Right atrium auricular region (tissue), 2 donors: ENCODE measurements at regions not wholly inside any gene's neighbourhood (a gene's known extent, or its start where the extent isn't known, plus 50 kb on each side); places are given as distances from the start of the nearest gene placed in this dataset.

Source experiments
- DNase-seq: peaks from one replicate; pipeline ENCODE4 v3.0.0-alpha.2; 2019; ENCODE audit warnings: low spot score
- H3K27ac ChIP-seq, 2 donors: fragments of 200-600 bp; sonication (generic); 1 replicate in 1 of 2; 2 replicates in 1 of 2; pipeline ENCODE4 v1.5.1; 2016 to 2019
- H3K27me3 ChIP-seq, 2 donors: fragments of 200-600 bp; sonication (generic); one replicate each; pipeline versions ENCODE4 v1.5.1 to v1.6.0; 2017 to 2019
- H3K36me3 ChIP-seq: fragments of 200-600 bp; sonication (generic); one replicate; pipeline ENCODE4 v1.5.1; 2016
- H3K4me1 ChIP-seq, 2 donors: fragments of 200-600 bp; sonication (generic); one replicate each; pipeline versions ENCODE4 v1.5.1 to v1.6.0; 2017 to 2019
- H3K4me3 ChIP-seq, 2 donors: fragments of 200-600 bp; sonication (generic); 1 replicate in 1 of 2; 2 replicates in 1 of 2; pipeline ENCODE4 v1.5.1; 2017 to 2019; ENCODE audit warnings: mild to moderate bottlenecking in 1 of 2, moderate library complexity in 1 of 2
- H3K9me3 ChIP-seq, 2 donors: fragments of 200-600 bp; sonication (generic); one replicate each; pipeline ENCODE4 v1.5.1; 2019
- CTCF ChIP-seq, 2 donors: fragments of 200-600 bp; sonication (generic); IDR thresholded peaks; one replicate each; pipeline ENCODE4 v1.5.1; 2019; ENCODE audit warnings: antibody characterized with exemption in 2 of 2

GRCh38 chr11:25159341-25159740, 662.5 kb downstream of the LUZP2 start:
- Histone ChIP-seq H3K36me3 (no peaks in the 10 kb centered on the region), H3K4me1 (no peaks in the 10 kb centered on the region), H3K4me3 (no peak overlapping the region), H3K27ac (no peak overlapping the region), H3K27me3 (no peaks in the 10 kb centered on the region), H3K9me3 (peaks cover 0 to 4% of the 10 kb centered on the region in 2 donors)
- TF ChIP-seq CTCF (IDR thresholded peaks at IDR 0.05) = no peak
- DNase-seq = no peak

- no peak overlapping the region for H3K4me3 ChIP-seq
- H3K27ac ChIP-seq = no peak overlapping the region
- DNase-seq = no peak
- no peak for TF ChIP-seq CTCF (IDR thresholded peaks at IDR 0.05)
- H3K36me3 ChIP-seq = no peaks in the 10 kb centered on the region
- no peaks in the 10 kb centered on the region for H3K4me1 ChIP-seq
- H3K27me3 ChIP-seq = no peaks in the 10 kb centered on the region
- H3K9me3 ChIP-seq = peaks cover 0 to 9% of the 10 kb centered on the region in 2 donors
These were observed 666.6 kb downstream of the LUZP2 start for GRCh38 chr11:25163421-25163820.

GRCh38 chr11:25180187-25180586, 683.3 kb downstream of the LUZP2 start:
- no peak for DNase-seq
- TF ChIP-seq CTCF (IDR thresholded peaks at IDR 0.05) = no peak
- Histone ChIP-seq H3K27me3 (no peaks in the 10 kb centered on the region), H3K9me3 (no peaks in the 10 kb centered on the region), H3K36me3 (no peaks in the 10 kb centered on the region), H3K4me1 (no peaks in the 10 kb centered on the region), H3K4me3 (no peak overlapping the region), H3K27ac (no peak overlapping the region)

- H3K36me3 ChIP-seq = no peaks in the 10 kb centered on the region
- H3K27me3 ChIP-seq = no peaks in the 10 kb centered on the region
- H3K4me1 ChIP-seq = no peaks in the 10 kb centered on the region
- H3K9me3 ChIP-seq = no peaks in the 10 kb centered on the region
- no peak for DNase-seq
- no peak overlapping the region for H3K4me3 ChIP-seq
- no peak for TF ChIP-seq CTCF (IDR thresholded peaks at IDR 0.05)
- H3K27ac ChIP-seq = no peak overlapping the region
These were observed 686.6 kb downstream of the LUZP2 start for GRCh38 chr11:25183411-25183810.

GRCh38 chr11:25197515-25197914, 700.7 kb downstream of the LUZP2 start:
- Histone ChIP-seq H3K4me3 (no peak overlapping the region), H3K27me3 (no peaks in the 10 kb centered on the region), H3K27ac (no peak overlapping the region), H3K36me3 (no peaks in the 10 kb centered on the region), H3K4me1 (no peaks in the 10 kb centered on the region), H3K9me3 (no peaks in the 10 kb centered on the region)
- TF ChIP-seq CTCF (IDR thresholded peaks at IDR 0.05) = no peak
- no peak for DNase-seq

GRCh38 chr11:25198704-25199103, 701.9 kb downstream of the LUZP2 start:
- TF ChIP-seq CTCF (IDR thresholded peaks at IDR 0.05) = no peak
- no peaks in the 10 kb centered on the region for H3K9me3 ChIP-seq
- H3K4me1 ChIP-seq = no peaks in the 10 kb centered on the region
- H3K36me3 ChIP-seq = no peaks in the 10 kb centered on the region
- no peak overlapping the region for H3K27ac ChIP-seq
- DNase-seq = no peak
- H3K4me3 ChIP-seq = no peak overlapping the region
- H3K27me3 ChIP-seq = no peaks in the 10 kb centered on the region
